Stimulated activated CD4-positive, alpha-beta T cell treated with anti-CD3 and anti-CD28 coated beads, TNF-alpha, amount 100 ng/mL, for 24 hours (primary cell): ENCODE measurements at regions not wholly inside any gene's neighbourhood (a gene's known extent, or its start where the extent isn't known, plus 50 kb on each side); places are given as distances from the start of the nearest gene placed in this dataset.

Experiments used
- DNase-seq, 3 experiments: peaks; one replicate each; pipeline ENCODE4 v3.0.0-alpha.2; 2020; ENCODE audit warnings: low read depth in 3 of 3

GRCh38 chr1:200319148-200319547 is 90.7 kb downstream of the ZNF281 start:
- no peak for DNase-seq

GRCh38 chr1:200317236-200317635 is 92.6 kb downstream of the ZNF281 start:
- DNase-seq = no peak

GRCh38 chr1:200316148-200316803 is 93.6 kb downstream of the ZNF281 start:
- DNase-seq = no peak

GRCh38 chr1:200314085-200314750 is 95.6 kb downstream of the ZNF281 start:
- DNase-seq = no peak

- no peak for DNase-seq
Measured at GRCh38 chr1:200311256-200311655, 98.6 kb downstream of the ZNF281 start.

DNA sequence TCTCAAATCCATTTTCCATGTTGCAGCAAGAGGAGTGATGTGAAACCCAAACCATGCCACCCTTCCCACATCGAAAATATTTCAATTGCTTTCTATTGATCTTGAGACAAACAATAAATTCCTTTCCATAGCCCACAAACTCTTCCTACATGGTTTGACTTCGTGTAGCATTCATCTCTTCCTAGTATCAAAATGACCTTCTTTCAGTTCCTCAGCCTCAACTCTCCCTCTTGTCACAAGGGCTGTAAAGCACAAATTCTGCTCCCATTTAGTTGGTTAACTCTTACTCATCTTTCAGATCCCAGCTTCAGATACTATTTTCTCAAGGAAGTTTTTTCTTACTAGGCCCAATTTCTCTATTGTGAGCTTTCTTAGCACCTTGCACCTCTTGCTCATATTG is 99.0 kb downstream of the ZNF281 start:
- no peak for DNase-seq

- no peak for DNase-seq
Measured at GRCh38 chr1:200307755-200308066, 102.1 kb downstream of the ZNF281 start.

DNA sequence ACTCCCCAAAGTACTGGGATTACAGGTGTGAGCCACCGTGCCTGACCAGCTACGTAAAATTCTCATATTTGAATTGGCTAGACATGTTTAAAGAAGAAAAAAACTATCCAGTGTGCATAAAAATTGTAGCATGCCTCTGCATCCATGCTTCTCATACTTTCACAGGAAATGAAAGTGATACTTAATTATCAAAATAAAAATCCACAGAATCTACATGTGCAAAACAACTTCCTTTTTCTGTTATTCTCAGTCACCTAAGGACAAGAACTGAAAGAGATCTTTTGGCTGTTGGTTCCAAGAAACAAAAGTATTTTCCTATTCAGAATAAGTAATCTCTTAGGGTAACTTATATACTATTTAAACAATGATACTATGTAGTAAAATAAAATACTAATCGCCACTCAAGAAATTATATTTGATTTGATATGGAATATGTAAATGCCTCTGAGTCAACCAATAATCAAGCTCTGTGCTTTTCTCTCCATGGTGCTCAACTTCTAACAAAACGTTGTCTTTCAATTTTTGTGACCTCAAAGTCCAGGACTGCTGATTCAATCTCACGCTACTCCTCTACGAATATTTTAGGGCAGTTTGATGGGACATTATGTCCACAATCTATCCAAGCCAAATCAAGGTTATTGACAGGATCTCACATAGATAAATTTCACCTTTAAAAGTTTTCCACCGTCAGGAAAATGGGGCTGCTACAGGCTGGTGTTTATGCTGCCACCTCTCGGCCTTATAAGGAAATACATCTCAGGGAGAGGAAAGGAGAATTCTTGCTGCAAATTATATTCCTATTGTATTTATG is 102.7 kb downstream of the ZNF281 start:
- DNase-seq = no peak

GRCh38 chr1:200305806-200306205 is 104.0 kb downstream of the ZNF281 start:
- DNase-seq = no peak

GRCh38 chr1:200304171-200304570 is 105.7 kb downstream of the ZNF281 start:
- DNase-seq = no peak

GRCh38 chr1:200302921-200303290 is 106.9 kb downstream of the ZNF281 start:
- DNase-seq = no peak

DNA sequence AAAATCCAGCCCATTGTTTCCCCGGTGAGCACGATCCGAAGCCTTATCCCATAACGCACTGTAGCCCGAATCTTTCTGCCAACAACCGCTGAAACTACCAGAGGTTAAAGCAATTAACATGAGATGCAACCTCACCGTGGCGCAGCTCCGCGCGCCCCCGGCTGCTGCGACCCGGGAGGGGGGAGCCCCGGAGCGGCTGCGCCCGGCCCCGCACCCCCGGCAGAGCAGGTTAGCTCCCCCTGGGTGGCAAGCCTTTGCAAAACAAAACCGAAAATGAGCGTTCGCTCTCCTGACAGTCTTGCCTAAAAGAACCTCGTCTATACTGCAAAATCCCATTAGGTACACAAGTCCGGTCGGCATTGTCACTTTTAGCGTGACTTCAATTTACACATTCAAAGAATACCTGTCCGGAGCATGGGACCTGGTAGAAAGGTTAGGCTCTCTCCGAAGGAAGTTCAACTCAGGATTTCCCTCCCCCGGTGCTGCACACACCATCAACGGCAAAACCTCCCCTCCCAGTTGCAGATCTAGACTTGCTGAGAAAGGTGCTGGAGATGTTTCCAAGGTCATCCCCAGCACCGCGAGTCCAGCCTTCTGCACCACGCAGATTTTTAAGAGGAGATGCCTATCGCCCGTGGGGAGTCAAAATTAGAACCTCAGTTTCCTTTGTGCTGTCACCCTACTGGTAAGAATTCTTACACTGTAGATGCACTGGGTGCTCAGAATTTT is 107.5 kb downstream of the ZNF281 start:
- DNase-seq = peak; percentile 31 to 41 (median 39)

DNA sequence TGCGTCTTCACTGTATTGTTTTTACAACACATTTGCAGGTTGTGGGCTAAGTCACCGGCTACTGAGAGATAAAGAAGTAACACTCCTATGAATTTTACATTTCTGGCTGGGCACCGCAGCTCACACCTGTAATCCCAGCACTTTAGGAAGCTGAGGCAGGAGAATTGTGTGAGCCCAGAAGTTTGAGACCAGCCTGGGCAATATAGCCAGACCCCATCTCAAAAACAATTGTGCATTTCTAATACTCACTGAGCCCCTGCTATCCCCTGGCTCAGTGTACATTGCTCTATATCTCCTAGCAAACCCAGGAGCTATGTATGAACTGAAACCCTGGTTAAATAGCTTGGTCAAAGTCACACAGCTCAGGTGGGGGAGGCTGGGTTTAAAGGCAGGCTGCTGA is 108.7 kb downstream of the ZNF281 start:
- no peak for DNase-seq

- DNase-seq = no peak
Measured at GRCh38 chr1:200299571-200299970, 110.3 kb downstream of the ZNF281 start.

- DNase-seq = no peak
Measured at GRCh38 chr1:200298242-200298641, 111.6 kb downstream of the ZNF281 start.

DNA sequence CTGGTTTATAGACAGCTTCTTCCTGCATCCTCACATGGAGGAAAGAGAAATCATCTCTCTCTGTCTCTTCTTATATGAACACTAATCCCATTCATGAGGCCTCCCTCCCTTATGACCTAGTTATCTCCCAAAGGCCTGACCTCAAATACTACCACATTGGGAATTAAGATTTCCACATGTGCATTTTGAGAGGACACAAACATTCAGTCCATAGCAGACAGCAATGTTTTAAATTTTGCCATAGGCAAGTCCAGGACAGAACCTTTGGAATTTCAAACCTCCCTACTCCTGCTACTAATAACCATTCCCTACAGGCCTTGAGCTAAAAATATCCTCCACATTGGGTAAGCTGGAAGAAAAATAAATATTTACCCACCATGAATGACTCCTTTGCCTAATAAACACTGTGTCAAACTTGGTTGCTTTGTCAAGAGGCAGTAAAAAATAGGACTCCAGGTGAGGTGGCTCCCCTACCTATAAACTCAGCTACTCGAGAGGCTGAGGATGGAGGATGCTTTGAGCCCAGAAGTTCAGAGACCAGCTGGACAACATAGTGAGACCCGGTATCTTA is 113.7 kb downstream of the ZNF281 start:
- no peak for DNase-seq

DNA sequence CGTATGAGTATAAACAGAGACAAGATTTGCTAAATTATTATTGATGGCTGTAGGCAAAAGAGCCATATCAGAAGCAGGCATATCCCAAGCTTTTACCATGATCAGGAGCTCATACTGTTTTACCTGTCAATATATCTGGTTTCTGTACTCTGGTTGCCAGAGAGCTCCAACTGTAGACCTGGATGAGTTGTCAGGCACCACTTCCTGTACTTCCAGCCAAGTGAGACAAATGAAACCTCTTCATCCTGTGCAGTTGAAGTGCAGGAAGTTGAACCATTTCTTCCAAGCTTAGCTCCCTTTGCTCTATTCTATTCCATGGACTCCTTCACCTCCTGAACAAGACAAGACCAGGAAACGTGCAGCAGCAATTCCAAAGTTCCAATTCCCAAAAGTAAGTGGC is 115.6 kb downstream of the ZNF281 start:
- no peak for DNase-seq

DNA sequence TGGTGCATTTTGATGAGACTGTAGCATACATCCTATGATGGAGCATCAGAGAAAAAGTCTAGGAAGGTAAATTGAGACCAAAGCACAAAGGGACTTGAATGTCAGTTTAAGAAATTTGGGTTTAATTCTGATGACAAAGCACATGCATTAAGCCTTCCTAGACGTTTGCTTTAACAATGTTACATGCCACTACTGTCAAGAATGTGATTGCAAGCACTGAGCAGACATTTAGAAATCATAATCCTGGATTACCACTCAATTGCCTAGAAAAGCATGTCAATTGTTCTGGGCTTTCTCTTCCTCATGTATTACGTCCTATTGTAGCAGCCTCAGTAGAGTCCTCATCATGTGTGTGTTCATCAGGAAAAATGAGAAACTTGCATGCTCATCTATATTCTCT is 117.1 kb downstream of the ZNF281 start:
- no peak for DNase-seq

- DNase-seq = no peak
Measured at GRCh38 chr1:200291106-200291505, 118.7 kb downstream of the ZNF281 start.

- no peak for DNase-seq
Measured at GRCh38 chr1:200290010-200290685, 119.7 kb downstream of the ZNF281 start.

GRCh38 chr1:200288226-200288625 is 121.6 kb downstream of the ZNF281 start:
- DNase-seq = no peak
